ENCODE measurements at regions not wholly inside any gene's neighbourhood (a gene's known extent, or its start where the extent isn't known, plus 50 kb on each side); places are given as distances from the start of the nearest gene placed in this dataset.

DNA sequence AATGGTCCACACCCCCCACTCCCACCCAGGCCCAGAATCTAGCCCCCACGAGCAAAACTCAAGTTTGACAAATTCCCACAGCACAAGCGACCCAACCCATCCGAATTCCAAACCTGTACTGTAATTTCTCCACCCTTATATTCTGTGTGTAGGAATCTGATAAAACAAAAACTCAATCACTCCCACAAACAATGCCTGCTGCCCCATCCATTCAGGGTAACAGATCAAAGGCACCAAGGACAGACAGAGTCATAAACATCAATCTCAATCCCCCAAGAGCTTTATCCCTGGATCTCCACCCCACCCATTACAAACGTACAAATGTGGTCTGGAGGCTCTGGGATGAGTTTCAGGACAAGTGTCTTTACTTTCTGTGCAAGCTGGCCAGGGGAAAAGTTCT is 157.8 kb downstream of the AXIN2 start:
- no peak for DNase-seq
- CTCF ChIA-PET, result no interaction called here
- peaks cover 9% of the 10 kb centered on the region for H3K27me3 Mint-ChIP-seq
- ATAC-seq, result no peak
- H3K9me3 Mint-ChIP-seq, result no peaks in the 10 kb centered on the region
- no peaks in the 10 kb centered on the region for H3K36me3 Mint-ChIP-seq (ENCODE audit: low read depth)
- no peak overlapping the region for H3K27ac Mint-ChIP-seq
- TF ChIP-seq, protein P1, sequence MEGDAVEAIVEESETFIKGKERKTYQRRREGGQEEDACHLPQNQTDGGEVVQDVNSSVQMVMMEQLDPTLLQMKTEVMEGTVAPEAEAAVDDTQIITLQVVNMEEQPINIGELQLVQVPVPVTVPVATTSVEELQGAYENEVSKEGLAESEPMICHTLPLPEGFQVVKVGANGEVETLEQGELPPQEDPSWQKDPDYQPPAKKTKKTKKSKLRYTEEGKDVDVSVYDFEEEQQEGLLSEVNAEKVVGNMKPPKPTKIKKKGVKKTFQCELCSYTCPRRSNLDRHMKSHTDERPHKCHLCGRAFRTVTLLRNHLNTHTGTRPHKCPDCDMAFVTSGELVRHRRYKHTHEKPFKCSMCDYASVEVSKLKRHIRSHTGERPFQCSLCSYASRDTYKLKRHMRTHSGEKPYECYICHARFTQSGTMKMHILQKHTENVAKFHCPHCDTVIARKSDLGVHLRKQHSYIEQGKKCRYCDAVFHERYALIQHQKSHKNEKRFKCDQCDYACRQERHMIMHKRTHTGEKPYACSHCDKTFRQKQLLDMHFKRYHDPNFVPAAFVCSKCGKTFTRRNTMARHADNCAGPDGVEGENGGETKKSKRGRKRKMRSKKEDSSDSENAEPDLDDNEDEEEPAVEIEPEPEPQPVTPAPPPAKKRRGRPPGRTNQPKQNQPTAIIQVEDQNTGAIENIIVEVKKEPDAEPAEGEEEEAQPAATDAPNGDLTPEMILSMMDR (IDR thresholded peaks at IDR 0.05), result no peak
- intact Hi-C loops (cut with micrococcal nuclease), result no loop called here
- H3K4me3 Mint-ChIP-seq, result no peak overlapping the region
- POLR2A ChIA-PET, result no interaction called here
- H3K4me1 Mint-ChIP-seq (ENCODE audit: low read depth), result peaks cover 3% of the 10 kb centered on the region

DNA sequence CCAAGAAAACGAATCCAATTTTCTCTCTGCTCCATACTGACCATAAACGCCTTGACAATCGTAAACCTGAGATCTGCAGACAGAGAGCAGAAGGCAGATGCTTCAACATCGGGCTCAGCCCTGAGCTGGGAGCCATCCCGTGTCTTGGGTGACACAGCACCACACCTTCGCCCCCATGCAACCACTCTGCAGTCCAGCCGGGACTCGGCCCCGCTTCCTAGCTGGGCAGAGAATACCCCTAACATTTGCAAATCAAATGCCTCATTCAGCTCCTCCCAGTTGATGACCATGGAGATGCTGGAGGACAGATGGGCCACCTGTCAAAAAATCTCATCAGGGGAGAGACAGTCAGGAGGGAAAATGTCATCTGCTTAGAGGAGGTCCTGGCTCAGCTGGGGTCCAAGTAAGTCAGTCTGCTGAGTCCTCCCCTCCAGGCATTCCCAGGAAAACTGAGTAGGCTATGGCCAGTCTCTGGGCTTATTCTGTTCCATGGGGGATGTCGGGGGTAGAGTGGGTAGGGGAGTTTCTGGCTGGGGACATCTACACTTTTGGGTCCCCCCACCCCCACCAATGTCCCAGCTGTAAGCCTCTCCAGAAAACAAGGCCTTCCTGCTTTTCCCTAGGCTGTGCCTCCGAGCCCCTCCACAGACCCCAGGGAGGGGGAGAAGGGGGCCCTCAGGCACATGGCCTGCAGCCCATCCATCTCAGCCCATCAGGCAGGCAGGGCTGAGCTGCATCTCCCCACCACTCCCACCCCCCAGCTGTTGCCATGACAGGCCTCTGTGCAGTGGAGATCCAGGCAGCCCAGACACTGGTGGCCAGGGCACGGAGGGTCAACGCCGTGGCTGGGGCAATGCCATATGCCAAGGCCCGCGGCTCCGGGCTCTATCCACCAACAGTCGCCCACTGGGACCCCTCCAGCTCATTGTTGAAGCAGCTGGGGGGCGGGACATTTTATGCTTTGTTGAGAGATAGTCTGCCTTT is 158.6 kb downstream of the AXIN2 start:
- peaks cover 9% of the 10 kb centered on the region for H3K27me3 Mint-ChIP-seq
- no peaks in the 10 kb centered on the region for H3K36me3 Mint-ChIP-seq (ENCODE audit: low read depth)
- no peak overlapping the region for H3K27ac Mint-ChIP-seq
- TF ChIP-seq, protein P1 (IDR thresholded peaks at IDR 0.05), result no peak
- intact Hi-C loops (cut with micrococcal nuclease), result no loop called here
- no peak for ATAC-seq
- no peak for DNase-seq
- CTCF ChIA-PET, result no interaction called here
- POLR2A ChIA-PET, result no interaction called here
- no peak overlapping the region for H3K4me3 Mint-ChIP-seq
- no peaks in the 10 kb centered on the region for H3K9me3 Mint-ChIP-seq
- peaks cover 3% of the 10 kb centered on the region for H3K4me1 Mint-ChIP-seq (ENCODE audit: low read depth)

DNA sequence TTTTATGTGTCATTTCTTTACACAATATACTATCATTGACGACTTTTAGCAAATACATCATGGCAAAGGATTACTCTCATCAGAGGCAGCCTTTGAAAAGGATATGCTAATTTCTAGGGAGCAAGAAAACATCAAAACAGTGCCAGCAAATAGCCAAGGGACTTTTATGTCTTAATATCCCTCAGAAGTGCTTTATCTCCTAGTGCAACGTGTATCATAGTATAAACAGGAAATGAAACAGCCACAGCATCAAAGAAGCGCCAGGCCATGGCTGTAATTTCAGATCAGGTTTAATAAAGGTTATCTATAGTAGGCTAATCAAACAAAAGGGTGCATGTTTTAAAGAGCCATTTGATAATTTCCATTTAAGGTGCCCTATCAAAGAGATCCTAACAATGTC is 159.9 kb downstream of the AXIN2 start:
- peaks cover 3% of the 10 kb centered on the region for H3K4me1 Mint-ChIP-seq (ENCODE audit: low read depth)
- no peak overlapping the region for H3K4me3 Mint-ChIP-seq
- no peak for DNase-seq
- intact Hi-C loops (cut with micrococcal nuclease), result no loop called here
- CTCF ChIA-PET, result interaction anchor here (0.7 to 1.4 kb wide), 2 partner anchors 17 to 385 kb away, joined by 3 read pairs; no protein-coding TSS in a partner anchor
- H3K9me3 Mint-ChIP-seq, result no peaks in the 10 kb centered on the region
- POLR2A ChIA-PET, result interaction anchor here (0.6 kb wide), 1 partner anchor 1416 kb away, joined by 4 read pairs; no protein-coding TSS in a partner anchor
- H3K27me3 Mint-ChIP-seq, result peaks cover 9% of the 10 kb centered on the region
- TF ChIP-seq, protein P1 (IDR thresholded peaks at IDR 0.05), result no peak
- H3K27ac Mint-ChIP-seq, result no peak overlapping the region
- H3K36me3 Mint-ChIP-seq (ENCODE audit: low read depth), result no peaks in the 10 kb centered on the region
- ATAC-seq, result no peak

DNA sequence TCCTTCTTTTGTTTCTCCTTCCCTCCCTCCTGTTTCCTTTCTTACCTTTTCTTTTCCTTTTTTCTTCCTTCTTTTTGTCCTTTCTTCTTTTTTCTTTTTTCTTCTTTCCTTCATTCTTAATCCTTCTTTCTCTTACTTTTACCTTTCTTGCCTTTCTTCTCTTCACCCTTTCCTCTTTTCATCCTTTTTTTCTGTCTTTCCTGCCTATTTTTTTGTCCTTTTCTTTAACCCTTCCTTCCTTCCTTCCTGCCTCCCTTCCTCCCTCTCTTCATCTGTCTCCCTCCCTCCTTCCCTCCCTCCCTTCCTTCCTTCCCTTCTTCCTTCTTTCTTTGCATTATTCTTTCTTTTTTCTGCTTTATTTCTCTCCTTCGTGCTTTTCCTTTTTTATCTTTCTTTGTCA is 160.7 kb downstream of the AXIN2 start:
- Mint-ChIP-seq H3K4me3 (no peak overlapping the region), H3K27ac (no peak overlapping the region), H3K4me1 (ENCODE audit: low read depth) (peaks cover 3% of the 10 kb centered on the region), H3K9me3 (no peaks in the 10 kb centered on the region), H3K36me3 (ENCODE audit: low read depth) (no peaks in the 10 kb centered on the region), H3K27me3 (peaks cover 9% of the 10 kb centered on the region)
- ATAC-seq, result no peak
- no peak for DNase-seq
- POLR2A ChIA-PET, result interaction anchor here (0.6 kb wide), 1 partner anchor 1417 kb away, joined by 4 read pairs; no protein-coding TSS in a partner anchor
- CTCF ChIA-PET, result interaction anchor here (0.7 to 1.4 kb wide), 2 partner anchors 18 to 386 kb away, joined by 3 read pairs; no protein-coding TSS in a partner anchor
- intact Hi-C loops (cut with micrococcal nuclease), result no loop called here
- TF ChIP-seq, protein P1 (IDR thresholded peaks at IDR 0.05), result no peak

All from activated CD8-positive, alpha-beta T cell treated with anti-CD3 and anti-CD28 coated beads for 36 hours (primary cell).